ENCODE measurements at regions not wholly inside any gene's neighbourhood (a gene's known extent, or its start where the extent isn't known, plus 50 kb on each side); places are given as distances from the start of the nearest gene placed in this dataset.

DNA sequence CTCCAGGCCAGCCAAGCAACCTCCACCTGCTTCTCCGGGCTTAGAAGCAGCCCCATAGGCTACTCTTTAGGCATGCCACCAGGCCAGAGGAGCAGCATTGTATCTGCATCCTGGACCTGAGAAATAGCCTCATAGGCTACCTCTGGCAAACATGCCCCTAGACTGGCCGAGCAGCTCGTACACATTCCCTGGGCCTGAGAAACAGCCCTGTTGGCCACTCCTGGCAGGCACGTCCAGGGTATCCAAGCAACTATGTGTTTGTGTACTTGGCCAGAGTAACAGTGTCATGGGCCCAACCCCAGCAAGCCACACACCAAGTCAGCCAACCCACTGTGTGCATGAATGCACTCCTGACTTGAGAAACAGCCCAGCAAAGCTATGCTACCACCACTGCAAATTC is 498.7 kb upstream of the CDIN1 start (continued):
- TF ChIP-seq, protein P1, sequence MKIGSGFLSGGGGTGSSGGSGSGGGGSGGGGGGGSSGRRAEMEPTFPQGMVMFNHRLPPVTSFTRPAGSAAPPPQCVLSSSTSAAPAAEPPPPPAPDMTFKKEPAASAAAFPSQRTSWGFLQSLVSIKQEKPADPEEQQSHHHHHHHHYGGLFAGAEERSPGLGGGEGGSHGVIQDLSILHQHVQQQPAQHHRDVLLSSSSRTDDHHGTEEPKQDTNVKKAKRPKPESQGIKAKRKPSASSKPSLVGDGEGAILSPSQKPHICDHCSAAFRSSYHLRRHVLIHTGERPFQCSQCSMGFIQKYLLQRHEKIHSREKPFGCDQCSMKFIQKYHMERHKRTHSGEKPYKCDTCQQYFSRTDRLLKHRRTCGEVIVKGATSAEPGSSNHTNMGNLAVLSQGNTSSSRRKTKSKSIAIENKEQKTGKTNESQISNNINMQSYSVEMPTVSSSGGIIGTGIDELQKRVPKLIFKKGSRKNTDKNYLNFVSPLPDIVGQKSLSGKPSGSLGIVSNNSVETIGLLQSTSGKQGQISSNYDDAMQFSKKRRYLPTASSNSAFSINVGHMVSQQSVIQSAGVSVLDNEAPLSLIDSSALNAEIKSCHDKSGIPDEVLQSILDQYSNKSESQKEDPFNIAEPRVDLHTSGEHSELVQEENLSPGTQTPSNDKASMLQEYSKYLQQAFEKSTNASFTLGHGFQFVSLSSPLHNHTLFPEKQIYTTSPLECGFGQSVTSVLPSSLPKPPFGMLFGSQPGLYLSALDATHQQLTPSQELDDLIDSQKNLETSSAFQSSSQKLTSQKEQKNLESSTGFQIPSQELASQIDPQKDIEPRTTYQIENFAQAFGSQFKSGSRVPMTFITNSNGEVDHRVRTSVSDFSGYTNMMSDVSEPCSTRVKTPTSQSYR (CRISPR knock-in tag; IDR thresholded peaks at IDR 0.05; ENCODE audit: borderline replicate concordance) = no peak
- TF ChIP-seq PHF5A (CRISPR knock-in tag; IDR thresholded peaks at IDR 0.05; ENCODE audit: low read depth, unreplicated experiment) = no peak

DNA sequence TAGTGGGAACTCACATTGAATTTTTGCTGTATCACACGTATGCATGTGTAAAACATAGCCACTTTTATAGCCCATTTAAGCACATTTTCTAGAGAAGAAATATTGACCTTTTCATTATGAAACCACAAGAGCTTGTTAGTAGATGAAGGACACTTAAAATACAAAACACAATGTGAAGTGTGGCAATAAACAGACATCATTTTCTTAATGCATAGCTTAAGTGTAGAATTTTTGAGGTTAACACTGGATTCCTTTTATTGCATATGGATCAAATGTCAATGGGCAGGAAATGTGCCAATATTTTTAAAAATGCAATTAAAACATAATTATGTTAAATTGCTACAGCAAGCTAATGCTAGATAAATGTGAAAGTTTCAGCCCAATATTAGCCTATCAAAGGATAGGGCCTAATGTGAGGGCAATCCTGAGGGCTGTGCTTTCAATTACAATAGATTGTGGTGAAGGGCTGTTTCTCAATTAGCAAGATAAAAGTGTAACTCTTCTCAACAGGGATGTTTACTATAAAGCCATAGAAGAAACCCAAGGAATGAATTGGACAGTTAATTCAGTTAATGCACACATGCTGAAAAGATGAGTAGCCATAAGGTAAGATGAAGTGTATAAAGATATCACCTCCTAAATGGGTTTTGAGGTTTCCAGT is 489.0 kb upstream of the CDIN1 start:
- Histone ChIP-seq H3K4me1 (ENCODE audit: insufficient read depth, low read length) (no peaks in the 10 kb centered on the region), H3K27me3 (ENCODE audit: control insufficient read depth in 1 of 2, insufficient read depth in 2 of 2, low read length in 2 of 2) (no peaks in the 10 kb centered on the region), H3K4me2 (ENCODE audit: low read depth, low read length) (no peak overlapping the region), H2AFZ (ENCODE audit: low read length) (no peak overlapping the region), H3K9me3 (ENCODE audit: low read length) (no peaks in the 10 kb centered on the region), H3K36me3 (replicated peaks in 1 of 2; ENCODE audit: control insufficient read depth in 1 of 2, insufficient read depth in 2 of 2, low read length in 2 of 2) (no peaks in the 10 kb centered on the region), H3K4me3 (replicated peaks in 1 of 3; ENCODE audit: insufficient read depth in 1 of 3, low read depth in 2 of 3, low read length in 3 of 3) (no peak overlapping the region), H3K79me2 (ENCODE audit: insufficient read depth, low read length) (no peaks in the 10 kb centered on the region), H3K9ac (ENCODE audit: insufficient read depth, low read depth, low read length) (no peak overlapping the region), H4K20me1 (ENCODE audit: insufficient read depth, low read length) (no peaks in the 10 kb centered on the region), H3K27ac (ENCODE audit: extremely low read length, insufficient read depth, low read length) (no peak overlapping the region)
- 3% methylated on average over 1 of the region's 1 CpG for WGBS (ENCODE audit: low lambda C conversion rate)
- in situ Hi-C loops (cut with HindIII; ENCODE audit: extremely low pct_ligation_motif_present, low pct_unique_long_range_greater_than_20kb) (no loop called here), intact Hi-C loops (cut with micrococcal nuclease; ENCODE audit: unreplicated experiment) (no loop called here)
- FAIRE-seq = no peak
- ATAC-seq = no peak
- BruUV-seq (replicated peaks) = no TSS peak
- ChIA-PET CTCF (ENCODE audit: low intra/inter-chr PET ratio, low total read pairs) (no interaction called here), POLR2A (no interaction called here)
- TF ChIP-seq, protein P2, sequence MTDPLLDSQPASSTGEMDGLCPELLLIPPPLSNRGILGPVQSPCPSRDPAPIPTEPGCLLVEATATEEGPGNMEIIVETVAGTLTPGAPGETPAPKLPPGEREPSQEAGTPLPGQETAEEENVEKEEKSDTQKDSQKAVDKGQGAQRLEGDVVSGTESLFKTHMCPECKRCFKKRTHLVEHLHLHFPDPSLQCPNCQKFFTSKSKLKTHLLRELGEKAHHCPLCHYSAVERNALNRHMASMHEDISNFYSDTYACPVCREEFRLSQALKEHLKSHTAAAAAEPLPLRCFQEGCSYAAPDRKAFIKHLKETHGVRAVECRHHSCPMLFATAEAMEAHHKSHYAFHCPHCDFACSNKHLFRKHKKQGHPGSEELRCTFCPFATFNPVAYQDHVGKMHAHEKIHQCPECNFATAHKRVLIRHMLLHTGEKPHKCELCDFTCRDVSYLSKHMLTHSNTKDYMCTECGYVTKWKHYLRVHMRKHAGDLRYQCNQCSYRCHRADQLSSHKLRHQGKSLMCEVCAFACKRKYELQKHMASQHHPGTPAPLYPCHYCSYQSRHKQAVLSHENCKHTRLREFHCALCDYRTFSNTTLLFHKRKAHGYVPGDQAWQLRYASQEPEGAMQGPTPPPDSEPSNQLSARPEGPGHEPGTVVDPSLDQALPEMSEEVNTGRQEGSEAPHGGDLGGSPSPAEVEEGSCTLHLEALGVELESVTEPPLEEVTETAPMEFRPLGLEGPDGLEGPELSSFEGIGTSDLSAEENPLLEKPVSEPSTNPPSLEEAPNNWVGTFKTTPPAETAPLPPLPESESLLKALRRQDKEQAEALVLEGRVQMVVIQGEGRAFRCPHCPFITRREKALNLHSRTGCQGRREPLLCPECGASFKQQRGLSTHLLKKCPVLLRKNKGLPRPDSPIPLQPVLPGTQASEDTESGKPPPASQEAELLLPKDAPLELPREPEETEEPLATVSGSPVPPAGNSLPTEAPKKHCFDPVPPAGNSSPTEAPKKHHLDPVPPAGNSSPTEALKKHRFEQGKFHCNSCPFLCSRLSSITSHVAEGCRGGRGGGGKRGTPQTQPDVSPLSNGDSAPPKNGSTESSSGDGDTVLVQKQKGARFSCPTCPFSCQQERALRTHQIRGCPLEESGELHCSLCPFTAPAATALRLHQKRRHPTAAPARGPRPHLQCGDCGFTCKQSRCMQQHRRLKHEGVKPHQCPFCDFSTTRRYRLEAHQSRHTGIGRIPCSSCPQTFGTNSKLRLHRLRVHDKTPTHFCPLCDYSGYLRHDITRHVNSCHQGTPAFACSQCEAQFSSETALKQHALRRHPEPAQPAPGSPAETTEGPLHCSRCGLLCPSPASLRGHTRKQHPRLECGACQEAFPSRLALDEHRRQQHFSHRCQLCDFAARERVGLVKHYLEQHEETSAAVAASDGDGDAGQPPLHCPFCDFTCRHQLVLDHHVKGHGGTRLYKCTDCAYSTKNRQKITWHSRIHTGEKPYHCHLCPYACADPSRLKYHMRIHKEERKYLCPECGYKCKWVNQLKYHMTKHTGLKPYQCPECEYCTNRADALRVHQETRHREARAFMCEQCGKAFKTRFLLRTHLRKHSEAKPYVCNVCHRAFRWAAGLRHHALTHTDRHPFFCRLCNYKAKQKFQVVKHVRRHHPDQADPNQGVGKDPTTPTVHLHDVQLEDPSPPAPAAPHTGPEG (CRISPR knock-in tag; IDR thresholded peaks at IDR 0.05) = no peak
- TF ChIP-seq, protein P3, sequence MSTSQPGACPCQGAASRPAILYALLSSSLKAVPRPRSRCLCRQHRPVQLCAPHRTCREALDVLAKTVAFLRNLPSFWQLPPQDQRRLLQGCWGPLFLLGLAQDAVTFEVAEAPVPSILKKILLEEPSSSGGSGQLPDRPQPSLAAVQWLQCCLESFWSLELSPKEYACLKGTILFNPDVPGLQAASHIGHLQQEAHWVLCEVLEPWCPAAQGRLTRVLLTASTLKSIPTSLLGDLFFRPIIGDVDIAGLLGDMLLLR (CRISPR knock-in tag; IDR thresholded peaks at IDR 0.05) = no peak
- TF ChIP-seq, protein P4, sequence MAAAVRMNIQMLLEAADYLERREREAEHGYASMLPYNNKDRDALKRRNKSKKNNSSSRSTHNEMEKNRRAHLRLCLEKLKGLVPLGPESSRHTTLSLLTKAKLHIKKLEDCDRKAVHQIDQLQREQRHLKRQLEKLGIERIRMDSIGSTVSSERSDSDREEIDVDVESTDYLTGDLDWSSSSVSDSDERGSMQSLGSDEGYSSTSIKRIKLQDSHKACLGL (CRISPR knock-in tag; IDR thresholded peaks at IDR 0.05) = no peak
- TF ChIP-seq, protein P5, sequence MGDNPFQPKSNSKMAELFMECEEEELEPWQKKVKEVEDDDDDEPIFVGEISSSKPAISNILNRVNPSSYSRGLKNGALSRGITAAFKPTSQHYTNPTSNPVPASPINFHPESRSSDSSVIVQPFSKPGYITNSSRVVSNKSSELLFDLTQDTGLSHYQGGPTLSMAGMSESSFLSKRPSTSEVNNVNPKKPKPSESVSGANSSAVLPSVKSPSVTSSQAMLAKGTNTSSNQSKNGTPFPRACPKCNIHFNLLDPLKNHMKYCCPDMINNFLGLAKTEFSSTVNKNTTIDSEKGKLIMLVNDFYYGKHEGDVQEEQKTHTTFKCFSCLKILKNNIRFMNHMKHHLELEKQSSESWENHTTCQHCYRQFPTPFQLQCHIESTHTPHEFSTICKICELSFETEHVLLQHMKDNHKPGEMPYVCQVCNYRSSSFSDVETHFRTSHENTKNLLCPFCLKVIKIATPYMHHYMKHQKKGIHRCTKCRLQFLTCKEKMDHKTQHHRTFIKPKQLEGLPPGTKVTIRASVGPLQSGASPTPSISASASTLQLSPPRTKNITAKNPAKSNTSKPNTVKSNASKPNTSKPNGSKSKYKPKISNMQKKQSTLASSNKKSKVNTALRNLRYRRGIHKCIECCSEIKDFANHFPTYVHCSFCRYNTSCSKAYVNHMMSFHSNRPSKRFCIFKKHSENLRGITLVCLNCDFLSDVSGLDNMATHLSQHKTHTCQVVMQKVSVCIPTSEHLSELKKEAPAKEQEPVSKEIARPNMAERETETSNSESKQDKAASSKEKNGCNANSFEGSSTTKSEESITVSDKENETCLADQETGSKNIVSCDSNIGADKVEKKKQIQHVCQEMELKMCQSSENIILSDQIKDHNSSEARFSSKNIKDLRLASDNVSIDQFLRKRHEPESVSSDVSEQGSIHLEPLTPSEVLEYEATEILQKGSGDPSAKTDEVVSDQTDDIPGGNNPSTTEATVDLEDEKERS (CRISPR knock-in tag; IDR thresholded peaks at IDR 0.05) = no peak
- TF ChIP-seq TAF1 (CRISPR knock-in tag; IDR thresholded peaks at IDR 0.05) (no peak), POLR2AphosphoS5 (IDR thresholded peaks at IDR 0.05; ENCODE audit: low read depth, low read length) (no peak)
- no peak for DNase-seq (ENCODE audit: low spot score)

Measured in HepG2 (cell line).